ENCODE measurements at regions not wholly inside any gene's neighbourhood (a gene's known extent, or its start where the extent isn't known, plus 50 kb on each side); places are given as distances from the start of the nearest gene placed in this dataset.

DNA sequence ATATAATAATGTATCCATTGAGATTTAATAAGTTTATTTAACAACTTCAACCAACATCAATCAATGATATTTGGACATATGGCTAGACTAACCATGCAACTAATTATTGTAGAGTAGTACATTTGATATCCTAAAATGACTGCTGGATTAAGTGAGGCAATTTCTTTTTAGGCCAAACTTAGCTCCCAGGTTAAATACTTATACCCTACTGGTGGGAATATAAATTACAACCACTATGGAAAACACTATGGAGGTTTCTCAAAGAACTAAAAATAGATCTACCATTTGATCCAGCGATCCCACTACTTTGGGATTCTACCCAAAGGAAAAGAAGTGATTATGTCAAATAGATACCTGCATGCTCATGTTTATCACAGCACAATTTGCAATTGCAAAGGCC, 345.8 kb downstream of the RBM26 start:
- WGBS, 2 donors = 77 to 90% methylated on average over 1 of the region's 1 CpG
- intact Hi-C loops (cut with DNase I; ENCODE audit: low total_unique reads) = no loop called here
- H3K36me3 ChIP-seq (ENCODE audit: low read depth, missing control alignments) = no peaks in the 10 kb centered on the region
- H3K4me1 ChIP-seq = no peaks in the 10 kb centered on the region
- H3K27ac ChIP-seq = no peak overlapping the region
- no peaks in the 10 kb centered on the region for H3K9me3 ChIP-seq
- DNase-seq = no peak
- TF ChIP-seq POLR2A (IDR thresholded peaks at IDR 0.05) = no peak
- TF ChIP-seq, protein P1, sequence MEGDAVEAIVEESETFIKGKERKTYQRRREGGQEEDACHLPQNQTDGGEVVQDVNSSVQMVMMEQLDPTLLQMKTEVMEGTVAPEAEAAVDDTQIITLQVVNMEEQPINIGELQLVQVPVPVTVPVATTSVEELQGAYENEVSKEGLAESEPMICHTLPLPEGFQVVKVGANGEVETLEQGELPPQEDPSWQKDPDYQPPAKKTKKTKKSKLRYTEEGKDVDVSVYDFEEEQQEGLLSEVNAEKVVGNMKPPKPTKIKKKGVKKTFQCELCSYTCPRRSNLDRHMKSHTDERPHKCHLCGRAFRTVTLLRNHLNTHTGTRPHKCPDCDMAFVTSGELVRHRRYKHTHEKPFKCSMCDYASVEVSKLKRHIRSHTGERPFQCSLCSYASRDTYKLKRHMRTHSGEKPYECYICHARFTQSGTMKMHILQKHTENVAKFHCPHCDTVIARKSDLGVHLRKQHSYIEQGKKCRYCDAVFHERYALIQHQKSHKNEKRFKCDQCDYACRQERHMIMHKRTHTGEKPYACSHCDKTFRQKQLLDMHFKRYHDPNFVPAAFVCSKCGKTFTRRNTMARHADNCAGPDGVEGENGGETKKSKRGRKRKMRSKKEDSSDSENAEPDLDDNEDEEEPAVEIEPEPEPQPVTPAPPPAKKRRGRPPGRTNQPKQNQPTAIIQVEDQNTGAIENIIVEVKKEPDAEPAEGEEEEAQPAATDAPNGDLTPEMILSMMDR (IDR thresholded peaks at IDR 0.05) = peak in 1 of 3 experiments; percentile 30
- no peak overlapping the region for H3K4me3 ChIP-seq
- H3K27me3 ChIP-seq = no peaks in the 10 kb centered on the region

DNA sequence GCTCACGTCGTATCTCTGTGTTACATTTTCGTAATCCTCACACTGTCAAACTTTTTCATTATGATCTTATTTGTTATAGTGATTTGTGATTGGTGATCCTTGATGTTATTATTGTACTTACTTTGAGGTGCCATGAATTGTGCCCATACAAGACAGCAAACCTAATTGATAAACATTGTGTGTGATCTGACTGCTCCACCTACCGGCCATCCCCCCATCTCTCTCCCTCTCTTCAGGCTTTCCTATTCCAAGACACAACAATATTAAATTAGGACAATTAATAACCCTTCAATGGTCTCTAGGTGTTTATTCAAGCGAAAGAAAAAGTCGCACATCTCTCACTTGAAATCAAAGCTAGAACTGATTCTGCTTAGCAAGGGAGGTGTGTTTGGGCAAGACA, 349.3 kb downstream of the RBM26 start:
- 86 to 89% methylated on average over 6 of the region's 6 CpGs for WGBS, 2 donors
- H3K36me3 ChIP-seq (ENCODE audit: low read depth, missing control alignments) = no peaks in the 10 kb centered on the region
- H3K27me3 ChIP-seq = no peaks in the 10 kb centered on the region
- no peak for TF ChIP-seq POLR2A (IDR thresholded peaks at IDR 0.05)
- TF ChIP-seq, protein P1 (IDR thresholded peaks at IDR 0.05) = no peak
- DNase-seq = no peak
- no peak overlapping the region for H3K27ac ChIP-seq
- H3K9me3 ChIP-seq = no peaks in the 10 kb centered on the region
- intact Hi-C loops (cut with DNase I; ENCODE audit: low total_unique reads) = no loop called here
- H3K4me3 ChIP-seq = no peak overlapping the region
- H3K4me1 ChIP-seq = no peaks in the 10 kb centered on the region

DNA sequence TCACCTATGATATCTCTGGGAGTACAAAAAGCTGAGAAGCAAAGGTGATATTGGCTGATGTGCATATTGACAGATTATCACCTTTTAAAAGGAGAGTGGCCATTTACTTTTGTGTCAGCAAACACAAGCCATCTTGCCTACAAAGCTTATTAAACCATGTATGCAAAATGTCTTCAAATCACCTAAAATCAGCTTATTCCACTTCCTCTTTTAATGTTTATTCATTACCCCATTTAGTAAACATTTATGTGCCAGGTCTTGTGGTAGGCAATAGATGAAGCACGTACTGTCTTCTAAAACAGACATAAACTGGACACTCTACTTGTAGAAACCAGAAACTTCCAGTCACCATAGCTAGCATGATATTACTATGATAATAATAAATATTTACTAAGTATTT, 354.6 kb downstream of the RBM26 start:
- no peaks in the 10 kb centered on the region for H3K4me1 ChIP-seq
- intact Hi-C loops (cut with DNase I; ENCODE audit: low total_unique reads) = no loop called here
- no peaks in the 10 kb centered on the region for H3K36me3 ChIP-seq (ENCODE audit: low read depth, missing control alignments)
- DNase-seq = no peak
- 94 to 97% methylated on average over 1 of the region's 1 CpG for WGBS, 2 donors
- no peaks in the 10 kb centered on the region for H3K27me3 ChIP-seq
- no peak for TF ChIP-seq POLR2A (IDR thresholded peaks at IDR 0.05)
- TF ChIP-seq, protein P1 (IDR thresholded peaks at IDR 0.05) = no peak
- no peak overlapping the region for H3K27ac ChIP-seq
- H3K4me3 ChIP-seq = no peak overlapping the region
- no peaks in the 10 kb centered on the region for H3K9me3 ChIP-seq

DNA sequence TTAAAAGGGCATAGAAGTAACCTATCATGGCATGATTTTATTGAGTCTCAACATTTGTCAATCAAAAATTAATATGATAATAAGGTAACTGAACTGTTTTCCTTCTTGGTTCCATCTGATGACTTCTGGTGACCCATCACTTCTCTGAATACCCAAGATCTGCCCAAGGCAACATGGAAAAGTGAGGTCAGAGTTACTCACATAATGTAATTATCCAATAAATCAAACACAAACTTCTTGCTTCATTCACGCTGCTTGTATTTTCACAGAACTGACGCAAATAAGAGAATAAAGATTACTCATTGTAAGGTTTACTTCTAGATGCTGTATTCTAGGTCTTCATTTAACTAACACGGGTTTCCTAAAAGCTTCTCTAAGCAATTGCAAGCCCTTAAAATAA, 361.6 kb downstream of the RBM26 start:
- TF ChIP-seq, protein P1 (IDR thresholded peaks at IDR 0.05) = no peak
- TF ChIP-seq POLR2A (IDR thresholded peaks at IDR 0.05) = no peak
- no peaks in the 10 kb centered on the region for H3K36me3 ChIP-seq (ENCODE audit: low read depth, missing control alignments)
- H3K4me3 ChIP-seq = no peak overlapping the region
- no peaks in the 10 kb centered on the region for H3K4me1 ChIP-seq
- no peak overlapping the region for H3K27ac ChIP-seq
- no peaks in the 10 kb centered on the region for H3K9me3 ChIP-seq
- no peak for DNase-seq
- WGBS, 2 donors = 85% methylated on average over 3 of the region's 3 CpGs
- intact Hi-C loops (cut with DNase I; ENCODE audit: low total_unique reads) = no loop called here
- H3K27me3 ChIP-seq = no peaks in the 10 kb centered on the region

DNA sequence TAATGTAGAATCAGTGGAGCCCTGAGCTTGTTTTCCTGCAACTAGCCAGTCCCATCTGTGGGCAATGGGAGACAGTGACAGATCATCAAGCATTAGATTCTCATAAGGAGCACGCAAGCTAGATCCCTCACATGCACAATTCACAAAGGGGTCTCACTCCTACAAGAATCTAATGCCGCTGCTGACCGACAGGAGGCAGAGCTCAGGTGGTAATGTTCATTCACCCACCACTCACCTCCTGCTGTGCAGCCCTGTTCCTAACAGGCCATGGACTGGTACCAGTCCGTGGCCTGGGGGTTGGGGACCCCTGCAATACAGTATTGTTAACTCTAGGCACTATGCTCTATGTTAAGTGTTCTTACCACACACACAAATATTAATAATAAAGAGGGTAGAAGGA, 362.8 kb downstream of the RBM26 start:
- no peaks in the 10 kb centered on the region for H3K27me3 ChIP-seq
- no peaks in the 10 kb centered on the region for H3K36me3 ChIP-seq (ENCODE audit: low read depth, missing control alignments)
- H3K4me3 ChIP-seq = no peak overlapping the region
- H3K27ac ChIP-seq = no peak overlapping the region
- DNase-seq = no peak
- 73 to 84% methylated on average over 3 to 4 of the region's 4 CpGs for WGBS, 2 donors
- H3K9me3 ChIP-seq = no peaks in the 10 kb centered on the region
- H3K4me1 ChIP-seq = no peaks in the 10 kb centered on the region
- TF ChIP-seq, protein P1 (IDR thresholded peaks at IDR 0.05) = no peak
- no peak for TF ChIP-seq POLR2A (IDR thresholded peaks at IDR 0.05)
- intact Hi-C loops (cut with DNase I; ENCODE audit: low total_unique reads) = no loop called here
